ENCODE measurements at regions not wholly inside any gene's neighbourhood (a gene's known extent, or its start where the extent isn't known, plus 50 kb on each side); places are given as distances from the start of the nearest gene placed in this dataset.
A peak's percentile ranks its signal among the peaks of the same experiment; 100 is the strongest.
"Not testable (repeated sequence)": the region's sequence is repeated elsewhere in the genome, so short reads cannot be mapped to it uniquely, and the experiment has no call there.

DNA sequence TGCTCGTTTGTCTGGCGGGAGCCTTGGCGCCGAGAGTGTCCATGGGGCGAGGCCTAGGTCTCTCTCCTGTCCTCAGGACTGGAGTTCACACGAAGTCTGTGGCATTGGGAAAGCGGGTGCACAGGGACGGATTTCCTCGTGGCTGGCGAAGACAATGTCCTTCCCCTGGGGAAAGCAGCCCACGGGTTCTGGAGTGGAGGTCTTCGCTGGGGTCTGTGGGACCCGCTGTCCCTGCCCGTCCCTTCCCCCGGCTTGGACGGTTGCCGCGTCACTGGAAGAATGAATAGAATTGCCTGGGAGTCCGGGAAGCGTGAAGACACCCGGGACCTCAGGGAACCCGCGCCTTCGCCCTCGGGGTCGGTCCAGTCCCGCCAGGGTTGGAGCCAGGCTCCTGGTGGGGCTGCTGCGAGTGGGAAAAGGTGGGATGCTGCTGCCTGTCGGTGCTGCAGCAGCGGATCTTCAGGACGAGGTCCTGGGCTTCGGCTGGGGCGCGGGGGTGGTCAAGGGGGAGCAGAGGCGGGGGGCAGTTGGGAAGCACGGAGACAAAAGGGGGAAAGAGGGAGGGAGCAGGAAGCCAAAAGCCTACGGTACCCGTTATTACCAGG is 441.8 kb upstream of the DEFB115 start:
- peaks cover 0 to 11% (median 0%) of the 10 kb centered on the region in 3 donors for H3K27me3 ChIP-seq
- TF ChIP-seq, protein P1, sequence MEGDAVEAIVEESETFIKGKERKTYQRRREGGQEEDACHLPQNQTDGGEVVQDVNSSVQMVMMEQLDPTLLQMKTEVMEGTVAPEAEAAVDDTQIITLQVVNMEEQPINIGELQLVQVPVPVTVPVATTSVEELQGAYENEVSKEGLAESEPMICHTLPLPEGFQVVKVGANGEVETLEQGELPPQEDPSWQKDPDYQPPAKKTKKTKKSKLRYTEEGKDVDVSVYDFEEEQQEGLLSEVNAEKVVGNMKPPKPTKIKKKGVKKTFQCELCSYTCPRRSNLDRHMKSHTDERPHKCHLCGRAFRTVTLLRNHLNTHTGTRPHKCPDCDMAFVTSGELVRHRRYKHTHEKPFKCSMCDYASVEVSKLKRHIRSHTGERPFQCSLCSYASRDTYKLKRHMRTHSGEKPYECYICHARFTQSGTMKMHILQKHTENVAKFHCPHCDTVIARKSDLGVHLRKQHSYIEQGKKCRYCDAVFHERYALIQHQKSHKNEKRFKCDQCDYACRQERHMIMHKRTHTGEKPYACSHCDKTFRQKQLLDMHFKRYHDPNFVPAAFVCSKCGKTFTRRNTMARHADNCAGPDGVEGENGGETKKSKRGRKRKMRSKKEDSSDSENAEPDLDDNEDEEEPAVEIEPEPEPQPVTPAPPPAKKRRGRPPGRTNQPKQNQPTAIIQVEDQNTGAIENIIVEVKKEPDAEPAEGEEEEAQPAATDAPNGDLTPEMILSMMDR (IDR thresholded peaks at IDR 0.05 in 4 of 5, conservative IDR thresholded peaks at IDR 0.05 in 1 of 5): no peak
- no peak for TF ChIP-seq POLR2A (IDR thresholded peaks at IDR 0.05)
- no peak for ATAC-seq
- no peak overlapping the region for H3K27ac ChIP-seq
- no peaks in the 10 kb centered on the region for H3K36me3 ChIP-seq
- H3K4me3 ChIP-seq: no peak overlapping the region
- H3K9me3 ChIP-seq: peaks cover 0 to 4% (median 0%) of the 10 kb centered on the region in 3 donors
- in situ Hi-C loops (cut with MboI; ENCODE audit: low sequenced_read_pairs in 4 of 4): no loop called here
- intact Hi-C loops (cut with DNase I; ENCODE audit: low total_unique reads): no loop called here
- H3K4me1 ChIP-seq: no peaks in the 10 kb centered on the region
- DNase-seq: no peak

DNA sequence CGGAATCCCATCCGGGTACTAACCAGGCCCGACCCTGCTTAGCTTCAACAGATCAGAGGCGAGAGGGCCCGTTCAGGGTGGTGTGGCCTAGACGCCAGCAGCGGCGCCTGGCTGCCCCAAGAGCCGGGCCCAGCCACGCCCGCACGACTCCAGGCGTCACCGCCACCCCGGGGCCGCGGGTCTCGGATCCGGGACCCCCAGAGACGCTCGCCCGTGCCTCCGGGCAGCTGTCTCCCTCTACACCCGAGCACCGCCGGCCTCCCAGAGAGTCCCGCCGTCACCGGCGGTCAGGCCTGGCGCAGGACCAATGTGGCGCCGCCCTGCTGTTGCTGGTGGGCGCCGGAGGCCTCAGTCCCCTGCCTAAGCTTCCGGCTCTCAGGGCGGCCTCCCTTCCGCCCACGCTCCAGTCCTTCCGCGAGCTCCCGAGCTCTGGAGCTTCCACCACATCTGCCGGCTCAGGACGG is 441.2 kb upstream of the DEFB115 start:
- ATAC-seq (no peak), DNase-seq (no peak)
- peaks cover 0 to 4% (median 0%) of the 10 kb centered on the region in 3 donors for H3K9me3 ChIP-seq
- intact Hi-C loops (cut with DNase I; ENCODE audit: low total_unique reads): no loop called here
- peaks cover 0 to 11% (median 0%) of the 10 kb centered on the region in 3 donors for H3K27me3 ChIP-seq
- H3K4me3 ChIP-seq: peak overlapping the region in 1 of 4 donors; percentile 12
- H3K4me1 ChIP-seq: no peaks in the 10 kb centered on the region
- no peaks in the 10 kb centered on the region for H3K36me3 ChIP-seq
- in situ Hi-C loops (cut with MboI; ENCODE audit: low sequenced_read_pairs in 4 of 4): no loop called here
- no peak overlapping the region for H3K27ac ChIP-seq
- no peak for TF ChIP-seq POLR2A (IDR thresholded peaks at IDR 0.05)
- TF ChIP-seq, protein P1 (IDR thresholded peaks at IDR 0.05 in 4 of 5, conservative IDR thresholded peaks at IDR 0.05 in 1 of 5): no peak

DNA sequence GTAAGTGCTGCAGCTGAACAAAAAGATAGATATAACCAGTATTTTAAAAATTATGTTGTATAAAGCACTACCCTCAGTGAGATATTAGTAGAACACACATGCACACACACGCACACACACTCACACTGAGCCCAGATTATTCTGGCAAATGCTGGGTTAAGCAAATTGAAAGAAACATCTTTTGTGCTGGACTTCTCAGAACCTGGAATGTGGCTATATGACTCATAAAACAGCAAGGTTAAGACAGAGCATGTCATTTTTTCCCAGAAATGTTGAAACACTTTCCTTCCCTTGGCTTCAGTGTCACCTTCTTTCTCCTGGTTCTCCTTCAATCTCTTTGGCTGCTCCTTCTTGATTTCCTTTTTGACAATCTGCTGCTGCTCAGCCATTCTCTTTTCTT is 435.8 kb upstream of the DEFB115 start:
- intact Hi-C loops (cut with DNase I; ENCODE audit: low total_unique reads); H3K4me3 ChIP-seq; ATAC-seq; H3K27ac ChIP-seq; H3K27me3 ChIP-seq; in situ Hi-C loops (cut with MboI; ENCODE audit: low sequenced_read_pairs in 4 of 4); H3K9me3 ChIP-seq; H3K36me3 ChIP-seq; H3K4me1 ChIP-seq; DNase-seq: not testable (repeated sequence)

DNA sequence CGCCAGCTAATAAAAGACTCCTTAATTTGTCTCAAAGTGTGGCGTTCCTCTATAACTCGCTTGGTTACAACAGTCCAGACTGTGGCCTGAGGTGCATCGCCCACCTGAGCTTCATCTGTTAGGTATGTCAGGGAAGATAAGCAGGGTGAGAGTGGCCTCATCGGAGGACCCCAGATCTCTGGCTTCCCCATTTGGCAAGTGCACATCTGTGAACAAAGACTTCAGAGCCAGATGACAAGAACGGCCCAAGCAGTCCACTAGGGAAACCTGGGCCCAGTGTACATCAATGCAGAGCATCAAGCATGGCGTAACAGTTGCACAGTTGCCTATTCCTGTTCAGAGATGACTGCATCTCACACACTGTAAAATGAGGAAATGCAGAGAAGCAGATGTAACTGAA is 432.8 kb upstream of the DEFB115 start:
- H3K9me3 ChIP-seq; H3K27me3 ChIP-seq; H3K27ac ChIP-seq; ATAC-seq; H3K4me3 ChIP-seq; in situ Hi-C loops (cut with MboI; ENCODE audit: low sequenced_read_pairs in 4 of 4); DNase-seq; intact Hi-C loops (cut with DNase I; ENCODE audit: low total_unique reads); H3K36me3 ChIP-seq; H3K4me1 ChIP-seq: not testable (repeated sequence)

DNA sequence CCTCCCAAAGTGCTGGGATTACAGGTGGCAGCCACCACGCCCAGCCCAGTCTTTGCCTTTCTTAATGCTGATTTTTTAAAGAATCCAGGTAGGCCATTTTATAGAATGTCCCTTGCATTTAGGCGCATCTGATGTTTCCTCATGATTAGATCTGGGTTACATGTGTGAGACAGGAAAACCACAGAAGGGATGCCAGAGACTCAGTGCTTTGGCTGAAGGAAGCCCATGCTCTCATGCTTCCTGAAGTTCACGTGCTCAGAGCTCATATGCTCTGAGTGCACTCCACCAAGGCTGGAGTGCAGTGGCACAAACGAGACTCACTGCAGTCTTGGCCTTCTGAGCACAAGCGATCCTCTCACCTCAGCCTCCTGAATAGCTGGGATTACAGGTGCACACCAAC is 411.5 kb upstream of the DEFB115 start:
- H3K9me3 ChIP-seq: not testable (repeated sequence)

DNA sequence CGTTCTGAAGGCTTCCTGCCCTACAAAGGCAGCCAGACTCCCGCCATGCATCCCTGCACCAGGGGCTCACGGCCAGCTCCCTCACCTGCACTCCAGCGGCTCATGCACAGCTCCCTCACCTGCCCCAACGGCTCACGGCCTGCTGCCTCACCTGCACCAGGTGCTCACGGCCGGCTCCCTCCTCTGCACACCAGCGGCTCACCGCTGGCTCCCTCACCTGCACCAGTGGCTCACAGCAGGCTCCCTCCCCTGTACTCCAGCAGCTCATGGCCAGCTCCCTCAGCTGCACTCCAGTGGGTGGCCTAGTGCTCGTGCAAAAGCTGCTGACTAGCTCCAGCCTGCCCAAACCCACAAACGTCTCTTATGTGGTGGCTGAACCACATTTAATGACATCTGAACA is 389.2 kb upstream of the DEFB115 start:
- H3K36me3 ChIP-seq; ATAC-seq; H3K27ac ChIP-seq; DNase-seq; H3K4me3 ChIP-seq; H3K9me3 ChIP-seq; intact Hi-C loops (cut with DNase I; ENCODE audit: low total_unique reads); H3K27me3 ChIP-seq; in situ Hi-C loops (cut with MboI; ENCODE audit: low sequenced_read_pairs in 4 of 4); H3K4me1 ChIP-seq: not testable (repeated sequence)

More for the DNA sequence above, 411.5 kb upstream of the DEFB115 start:
- intact Hi-C loops (cut with DNase I; ENCODE audit: low total_unique reads); H3K36me3 ChIP-seq; H3K4me1 ChIP-seq; H3K27me3 ChIP-seq; H3K4me3 ChIP-seq; ATAC-seq; in situ Hi-C loops (cut with MboI; ENCODE audit: low sequenced_read_pairs in 4 of 4); DNase-seq; H3K27ac ChIP-seq: not testable (repeated sequence)

DNA sequence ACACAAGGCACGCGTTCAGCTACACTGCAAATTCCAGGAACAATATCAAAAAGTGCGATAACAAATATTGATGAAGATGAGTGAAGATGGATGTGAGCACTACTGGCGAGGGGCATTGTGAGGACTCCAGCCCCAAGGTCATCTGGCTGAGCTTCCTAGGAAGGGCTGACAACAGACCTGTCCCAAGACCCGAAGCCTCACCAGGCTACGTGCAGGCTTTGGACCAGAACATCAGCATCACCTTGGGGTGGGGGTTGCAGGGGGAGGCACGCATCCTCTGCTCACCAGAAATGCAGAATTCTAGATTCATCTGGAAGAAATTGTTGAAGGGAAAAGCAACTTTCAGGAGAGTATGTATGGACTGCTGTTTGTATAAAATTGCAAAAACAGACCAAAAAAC is 386.3 kb upstream of the DEFB115 start:
- intact Hi-C loops (cut with DNase I; ENCODE audit: low total_unique reads); DNase-seq; in situ Hi-C loops (cut with MboI; ENCODE audit: low sequenced_read_pairs in 4 of 4); H3K4me1 ChIP-seq; H3K9me3 ChIP-seq; H3K27me3 ChIP-seq; ATAC-seq; H3K36me3 ChIP-seq; H3K4me3 ChIP-seq; H3K27ac ChIP-seq: not testable (repeated sequence)

DNA sequence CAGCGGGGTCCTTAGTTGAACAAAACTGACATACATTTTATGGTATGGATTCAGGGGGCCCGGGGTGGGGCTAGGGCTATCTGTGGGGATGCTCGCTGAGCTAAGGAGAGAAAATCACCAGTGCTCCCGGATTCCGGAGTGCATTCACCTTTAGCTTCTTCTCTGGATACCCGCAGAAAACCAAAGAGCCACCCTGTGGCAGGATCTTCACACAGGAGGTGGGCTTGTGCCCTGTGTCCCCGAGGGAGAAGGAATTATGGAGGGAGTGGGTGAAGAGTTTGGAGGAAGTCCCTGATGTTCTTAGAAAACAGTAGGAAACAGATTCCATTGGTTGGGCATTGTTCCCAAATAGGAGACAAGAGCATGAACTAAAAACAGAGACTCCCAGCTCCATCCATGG is 385.2 kb upstream of the DEFB115 start:
- in situ Hi-C loops (cut with MboI; ENCODE audit: low sequenced_read_pairs in 4 of 4); H3K4me3 ChIP-seq; H3K27me3 ChIP-seq; H3K36me3 ChIP-seq; H3K27ac ChIP-seq; H3K9me3 ChIP-seq; H3K4me1 ChIP-seq; DNase-seq; intact Hi-C loops (cut with DNase I; ENCODE audit: low total_unique reads); ATAC-seq: not testable (repeated sequence)

DNA sequence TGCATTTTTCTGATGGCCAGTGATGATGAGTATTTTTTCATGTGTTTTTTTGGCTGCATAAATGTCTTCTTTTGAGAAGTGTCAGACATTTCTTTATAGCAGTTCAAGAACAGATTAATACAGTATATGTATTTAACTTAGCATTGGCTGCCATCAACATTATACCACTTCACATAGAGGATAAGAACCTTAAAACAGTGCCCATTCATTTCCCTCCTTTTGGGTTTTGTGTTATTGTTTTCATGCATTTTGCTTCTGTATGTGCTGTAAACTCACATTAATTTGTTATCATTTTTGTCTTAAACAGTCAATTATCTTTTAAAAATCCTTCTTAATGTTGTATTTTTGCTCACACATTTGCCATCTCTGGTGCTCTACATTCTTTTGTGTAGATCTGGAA is 381.6 kb upstream of the DEFB115 start:
- in situ Hi-C loops (cut with MboI; ENCODE audit: low sequenced_read_pairs in 4 of 4); H3K9me3 ChIP-seq; H3K36me3 ChIP-seq; DNase-seq; H3K27ac ChIP-seq; intact Hi-C loops (cut with DNase I; ENCODE audit: low total_unique reads); H3K27me3 ChIP-seq; ATAC-seq; H3K4me3 ChIP-seq; H3K4me1 ChIP-seq: not testable (repeated sequence)

DNA sequence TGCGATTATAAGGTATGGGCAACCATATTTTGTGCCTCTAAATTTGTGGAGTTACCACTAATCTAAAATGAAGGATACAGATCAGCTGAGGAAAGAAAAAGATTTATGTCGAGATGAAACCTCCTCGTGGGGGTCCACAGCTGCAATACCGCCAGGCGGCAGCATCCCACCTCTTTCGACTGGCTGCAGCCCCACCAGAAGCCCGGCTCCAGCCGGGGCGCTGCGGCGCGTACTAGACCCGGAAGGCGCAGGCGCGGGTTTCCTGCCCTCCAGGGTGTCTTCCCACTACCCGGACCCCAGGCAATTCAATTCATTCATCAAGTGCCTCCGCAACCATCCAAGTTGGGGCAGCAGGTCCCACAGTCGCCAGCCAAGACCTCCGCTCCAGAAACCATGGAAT is 366.1 kb upstream of the DEFB115 start:
- H3K27me3 ChIP-seq: peaks cover 0 to 20% (median 0%) of the 10 kb centered on the region in 3 donors
- DNase-seq: not testable (repeated sequence)

More for the DNA sequence above, 366.1 kb upstream of the DEFB115 start:
- H3K27ac ChIP-seq; H3K36me3 ChIP-seq; in situ Hi-C loops (cut with MboI; ENCODE audit: low sequenced_read_pairs in 4 of 4); H3K4me1 ChIP-seq; H3K4me3 ChIP-seq; intact Hi-C loops (cut with DNase I; ENCODE audit: low total_unique reads); ATAC-seq; H3K9me3 ChIP-seq: not testable (repeated sequence)

All from gastrocnemius medialis (tissue), 4 donors.